ACC112 (cell line): ENCODE measurements at regions not wholly inside any gene's neighbourhood (a gene's known extent, or its start where the extent isn't known, plus 50 kb on each side); places are given as distances from the start of the nearest gene placed in this dataset.

Experiments
- H2AFZ ChIP-seq: fragments of 200-600 bp; sonication (generic); one replicate; pipeline ENCODE4 v1.6.0; 2017; ENCODE audit warnings: antibody characterized with exemption, low read length; ENCODE audit not compliant: unreplicated experiment
- H3K27ac ChIP-seq: fragments of 200-600 bp; sonication (generic); 2 replicates; pipeline ENCODE4 v1.5.1; 2014; ENCODE audit warnings: low read depth, mild to moderate bottlenecking, antibody characterized with exemption, low read length, moderate library complexity
- H3K27me3 ChIP-seq: fragments of 200-600 bp; sonication (generic); 2 replicates; pipeline ENCODE4 v1.6.1; 2014; ENCODE audit warnings: mild to moderate bottlenecking, antibody characterized with exemption, low read length, moderate library complexity, mixed read lengths; ENCODE audit not compliant: insufficient read depth
- H3K36me3 ChIP-seq: fragments of 200-600 bp; sonication (generic); 2 replicates; pipeline ENCODE4 v1.6.1; 2016; ENCODE audit warnings: mild to moderate bottlenecking, antibody characterized with exemption, low read length, moderate library complexity, mixed read lengths; ENCODE audit not compliant: insufficient read depth
- H3K4me1 ChIP-seq: fragments of 200-600 bp; sonication (generic); one replicate; pipeline ENCODE4 v1.6.1; 2016; ENCODE audit warnings: low read length, mixed read lengths; ENCODE audit not compliant: insufficient read depth, unreplicated experiment, control insufficient read depth
- H3K4me3 ChIP-seq: fragments of 200-600 bp; sonication (generic); 2 replicates; pipeline ENCODE4 v1.5.1; 2014; ENCODE audit warnings: mild to moderate bottlenecking, low read depth, low read length
- H3K79me2 ChIP-seq: fragments of 200-600 bp; sonication (generic); one replicate; pipeline ENCODE4 v1.6.0; 2016; ENCODE audit warnings: low read length; ENCODE audit not compliant: control insufficient read depth, unreplicated experiment, insufficient read depth

GRCh38 chr13:67632590-67632989, 402.5 kb upstream of the PCDH9 start:
- H3K27me3 ChIP-seq: no peaks in the 10 kb centered on the region
- H3K27ac ChIP-seq: no peak overlapping the region
- H2AFZ ChIP-seq: no peak overlapping the region
- H3K36me3 ChIP-seq: no peaks in the 10 kb centered on the region
- no peaks in the 10 kb centered on the region for H3K79me2 ChIP-seq
- H3K4me3 ChIP-seq: no peak overlapping the region
- H3K4me1 ChIP-seq: peaks cover 20% of the 10 kb centered on the region

- no peak overlapping the region for H2AFZ ChIP-seq
- H3K4me1 ChIP-seq: peaks cover 7% of the 10 kb centered on the region
- H3K36me3 ChIP-seq: no peaks in the 10 kb centered on the region
- H3K79me2 ChIP-seq: no peaks in the 10 kb centered on the region
- no peaks in the 10 kb centered on the region for H3K27me3 ChIP-seq
- H3K4me3 ChIP-seq: no peak overlapping the region
- no peak overlapping the region for H3K27ac ChIP-seq
Observed at GRCh38 chr13:67630640-67631039, 400.5 kb upstream of the PCDH9 start.

GRCh38 chr13:67623630-67624029, 393.5 kb upstream of the PCDH9 start:
- Histone ChIP-seq H3K79me2 (no peaks in the 10 kb centered on the region), H3K36me3 (no peaks in the 10 kb centered on the region), H3K27me3 (no peaks in the 10 kb centered on the region), H2AFZ (no peak overlapping the region), H3K4me3 (no peak overlapping the region), H3K4me1 (peaks cover 12% of the 10 kb centered on the region), H3K27ac (no peak overlapping the region)

- Histone ChIP-seq H3K79me2 (no peaks in the 10 kb centered on the region), H3K27me3 (no peaks in the 10 kb centered on the region)
Observed at GRCh38 chr13:67620665-67621064, 390.5 kb upstream of the PCDH9 start.

GRCh38 chr13:67619995-67620380, 389.9 kb upstream of the PCDH9 start:
- Histone ChIP-seq H3K4me3 (peak overlapping the region; percentile 39), H3K27ac (peak overlapping the region; percentile 81), H3K27me3 (no peaks in the 10 kb centered on the region), H3K4me1 (peaks cover 12% of the 10 kb centered on the region), H3K79me2 (no peaks in the 10 kb centered on the region), H2AFZ (no peak overlapping the region), H3K36me3 (no peaks in the 10 kb centered on the region)

More at GRCh38 chr13:67620665-67621064, 390.5 kb upstream of the PCDH9 start:
- H3K4me1 ChIP-seq: peaks cover 12% of the 10 kb centered on the region
- no peaks in the 10 kb centered on the region for H3K36me3 ChIP-seq
- peak overlapping the region; percentile 39 for H3K4me3 ChIP-seq
- H3K27ac ChIP-seq: peak overlapping the region; percentile 81
- no peak overlapping the region for H2AFZ ChIP-seq

GRCh38 chr13:67619351-67619994, 389.3 kb upstream of the PCDH9 start:
- H3K27ac ChIP-seq: peak overlapping the region; percentile 81
- H3K27me3 ChIP-seq: no peaks in the 10 kb centered on the region
- H3K79me2 ChIP-seq: no peaks in the 10 kb centered on the region
- H3K4me3 ChIP-seq: 0 out of 2 replicates have a peak overlapping the region, but pooled peaks have one; percentile 8
- peaks cover 12% of the 10 kb centered on the region for H3K4me1 ChIP-seq
- no peaks in the 10 kb centered on the region for H3K36me3 ChIP-seq
- H2AFZ ChIP-seq: no peak overlapping the region

GRCh38 chr13:67614579-67614978, 384.4 kb upstream of the PCDH9 start:
- Histone ChIP-seq H3K36me3 (no peaks in the 10 kb centered on the region), H3K4me3 (no peak overlapping the region), H3K4me1 (peaks cover 2% of the 10 kb centered on the region), H3K27ac (no peak overlapping the region), H3K79me2 (no peaks in the 10 kb centered on the region), H2AFZ (no peak overlapping the region), H3K27me3 (no peaks in the 10 kb centered on the region)

GRCh38 chr13:67614013-67614412, 383.9 kb upstream of the PCDH9 start:
- H3K27ac ChIP-seq: no peak overlapping the region
- no peak overlapping the region for H2AFZ ChIP-seq
- no peaks in the 10 kb centered on the region for H3K27me3 ChIP-seq
- no peak overlapping the region for H3K4me3 ChIP-seq
- no peaks in the 10 kb centered on the region for H3K4me1 ChIP-seq
- no peaks in the 10 kb centered on the region for H3K79me2 ChIP-seq
- no peaks in the 10 kb centered on the region for H3K36me3 ChIP-seq

- Histone ChIP-seq H3K36me3 (no peaks in the 10 kb centered on the region), H3K27ac (no peak overlapping the region), H3K4me3 (no peak overlapping the region), H3K79me2 (no peaks in the 10 kb centered on the region), H3K4me1 (no peaks in the 10 kb centered on the region), H3K27me3 (no peaks in the 10 kb centered on the region), H2AFZ (no peak overlapping the region)
Observed at GRCh38 chr13:67588607-67589006, 358.5 kb upstream of the PCDH9 start.

GRCh38 chr13:67577361-67577760, 347.2 kb upstream of the PCDH9 start:
- Histone ChIP-seq H3K4me3 (no peak overlapping the region), H3K36me3 (no peaks in the 10 kb centered on the region), H3K4me1 (peaks cover 5% of the 10 kb centered on the region), H2AFZ (no peak overlapping the region), H3K27ac (no peak overlapping the region), H3K79me2 (no peaks in the 10 kb centered on the region), H3K27me3 (no peaks in the 10 kb centered on the region)
